Tibial nerve (tissue), 3 donors: ENCODE measurements at regions not wholly inside any gene's neighbourhood (a gene's known extent, or its start where the extent isn't known, plus 50 kb on each side); places are given as distances from the start of the nearest gene placed in this dataset.

Experiments
- EP300 ChIP-seq, 2 donors: sonication (generic); formaldehyde crosslinking; IDR thresholded peaks; one replicate each; pipeline ENCODE4 v1.6.1; 2017; ENCODE audit warnings: antibody characterized with exemption in 2 of 2, mild to moderate bottlenecking in 1 of 2
- POLR2A ChIP-seq, 2 donors: fragments of 450-650 bp; IDR thresholded peaks; one replicate each; pipeline ENCODE4 v1.6.1; 2017; ENCODE audit warnings: antibody characterized with exemption in 2 of 2, mild to moderate bottlenecking in 2 of 2, moderate library complexity in 2 of 2

GRCh38 chr15:66849746-66850077, 147.7 kb downstream of the SMAD6 start:
- TF ChIP-seq EP300 (IDR thresholded peaks at IDR 0.05) = no peak
- TF ChIP-seq POLR2A (IDR thresholded peaks at IDR 0.05) = no peak
